Endothelial cell of umbilical vein (primary cell): ENCODE measurements at regions not wholly inside any gene's neighbourhood (a gene's known extent, or its start where the extent isn't known, plus 50 kb on each side); places are given as distances from the start of the nearest gene placed in this dataset.

Source experiments
- BruUV-seq: library from RNA; stranded (reverse); fragments of 400-500 nt; replicated peaks from 2 replicates; lab custom pipeline; 2021; lab: Mats Ljungman, UMichigan
- CTCF ChIA-PET: fragments of 300-600, 350-600 bp; sonication (Branson Sonifier 250); formaldehyde crosslinking; loops from one replicate; lab custom pipeline; 2021; ENCODE audit warnings: antibody characterized with exemption, inconsistent platforms; lab: Charles Lee
- POLR2A ChIA-PET: fragments of 300-600, 350-600 bp; sonication (Branson Sonifier 250); formaldehyde crosslinking; loops from one replicate; lab custom pipeline; 2021; ENCODE audit warnings: antibody characterized with exemption, inconsistent platforms; lab: Charles Lee
- DNase-seq: peaks from one replicate; pipeline ENCODE4 v3.0.0-alpha.2; 2011; ENCODE audit warnings: low read depth, low spot score
- FAIRE-seq: peaks from 2 replicates; lab custom pipeline; 2011; peaks lifted over from hg19 to GRCh38; lab: Jason Lieb, UNC
- H2AFZ ChIP-seq: 2 replicates; pipeline ENCODE4 v1.6.0; 2012; ENCODE audit warnings: low read depth, low read length, control low read depth, inconsistent platforms
- H3K27ac ChIP-seq: 2 replicates; pipeline ENCODE4 v1.5.1; 2011; ENCODE audit warnings: low read depth, mild to moderate bottlenecking, control low read depth, low read length, moderate library complexity; ENCODE audit not compliant: insufficient read depth
- H3K27me3 ChIP-seq, 2 experiments: 2 replicates each; pipeline versions ENCODE4 v1.6.0 to v1.6.1; 2011; ENCODE audit warnings: low read length in 2 of 2, mixed read lengths in 1 of 2; ENCODE audit not compliant: control insufficient read depth in 2 of 2, insufficient read depth in 2 of 2
- H3K36me3 ChIP-seq, 2 experiments: 2 replicates in 1 of 2; 3 replicates in 1 of 2; pipeline ENCODE4 v1.5.1; 2011; ENCODE audit warnings: low read length in 2 of 2, mild to moderate bottlenecking in 1 of 2, moderate library complexity in 1 of 2; ENCODE audit not compliant: control insufficient read depth in 2 of 2, insufficient read depth in 2 of 2; ENCODE audit errors: extremely low read depth in 1 of 2
- H3K4me1 ChIP-seq: 3 replicates; pipeline ENCODE4 v1.5.1; 2011; ENCODE audit warnings: mild to moderate bottlenecking, low read length; ENCODE audit not compliant: control insufficient read depth, insufficient read depth; ENCODE audit errors: extremely low read depth
- H3K4me2 ChIP-seq: 2 replicates; pipeline ENCODE4 v1.6.1; 2011; ENCODE audit warnings: low read length, control low read depth, mixed read lengths; ENCODE audit not compliant: insufficient read depth
- H3K4me3 ChIP-seq, 3 experiments: fragments of 200-600 bp in 1 of 3; sonication (generic), shearing (Covaris generic) in 1 of 3; replicated peaks in 1 of 3; 2 replicates each; pipeline ENCODE4 v1.5.1; 2011 to 2016; ENCODE audit warnings: control low read depth in 3 of 3, low read length in 3 of 3, mild to moderate bottlenecking in 2 of 3, inconsistent platforms in 1 of 3, low read depth in 1 of 3, moderate library complexity in 1 of 3; ENCODE audit not compliant: insufficient read depth in 1 of 3
- H3K79me2 ChIP-seq: 2 replicates; pipeline ENCODE4 v1.6.0; 2012; ENCODE audit warnings: low read length, inconsistent platforms; ENCODE audit not compliant: control insufficient read depth, insufficient read depth
- H3K9ac ChIP-seq: replicated peaks from 2 replicates; pipeline ENCODE3; 2011; ENCODE audit warnings: low read length, control low read depth; ENCODE audit not compliant: insufficient read depth; ENCODE audit errors: extremely low read depth
- H3K9me1 ChIP-seq: replicated peaks from 3 replicates; pipeline ENCODE4 v1.6.0; 2011; ENCODE audit warnings: mild to moderate bottlenecking, low read length; ENCODE audit not compliant: control insufficient read depth, insufficient read depth; ENCODE audit errors: extremely low read depth
- H3K9me3 ChIP-seq: replicated peaks from 2 replicates; pipeline ENCODE4 v1.5.1; 2012; ENCODE audit warnings: low read length, inconsistent platforms; ENCODE audit not compliant: control insufficient read depth, insufficient read depth
- H4K20me1 ChIP-seq: replicated peaks from 2 replicates; pipeline ENCODE3; 2011; ENCODE audit warnings: mild to moderate bottlenecking, low read length; ENCODE audit not compliant: control insufficient read depth, insufficient read depth; ENCODE audit errors: extremely low read depth
- EZH2 ChIP-seq: IDR thresholded peaks from 2 replicates; pipeline ENCODE4 v1.6.1; 2012; ENCODE audit warnings: borderline replicate concordance, low read depth, mild to moderate bottlenecking, moderate library complexity, low read length, inconsistent platforms; ENCODE audit not compliant: severe bottlenecking
- FOS ChIP-seq: IDR thresholded peaks from 2 replicates; pipeline ENCODE4 v1.6.1; 2011; ENCODE audit warnings: mild to moderate bottlenecking, low read length, moderate library complexity, borderline replicate concordance; ENCODE audit not compliant: insufficient read depth
- GATA2 ChIP-seq: IDR thresholded peaks from 2 replicates; pipeline ENCODE4 v1.7.0; 2011; ENCODE audit warnings: low read depth, mild to moderate bottlenecking, moderate library complexity, mixed read lengths, low read length; ENCODE audit not compliant: insufficient read length, insufficient read depth
- JUN ChIP-seq: IDR thresholded peaks from 2 replicates; pipeline ENCODE4 v1.6.1; 2011; ENCODE audit warnings: borderline replicate concordance, low read depth; ENCODE audit not compliant: insufficient read length, insufficient read depth
- MYC ChIP-seq: IDR thresholded peaks from one replicate; pipeline ENCODE4 v1.6.1; 2011; ENCODE audit warnings: mild to moderate bottlenecking, low read depth, low read length
- POLR2A ChIP-seq: IDR thresholded peaks from 2 replicates; pipeline ENCODE4 v1.6.1; 2012; ENCODE audit warnings: low read depth, mild to moderate bottlenecking, control low read depth, low read length
- POLR2AphosphoS5 ChIP-seq: IDR thresholded peaks from 2 replicates; pipeline ENCODE4 v1.6.1; 2012; ENCODE audit warnings: low read depth, mild to moderate bottlenecking, control low read depth, low read length, moderate library complexity; ENCODE audit not compliant: insufficient read depth
- dilution Hi-C: fragments of 300-500 bp; cut with MboI; formaldehyde crosslinking; loops from one replicate; pipeline ENCODE4 v1.15.0; 2019; ENCODE audit warnings: low sequenced_read_pairs; ENCODE audit not compliant: extremely low pct_ligation_motif_present
- intact Hi-C: fragments of 100-400 bp; cut with micrococcal nuclease; formaldehyde crosslinking; loops from one replicate; pipeline ENCODE4 v1.10.0; 2022
- TF ChIP-seq, protein P1 (sequence below), 2 donors: IDR thresholded peaks; 1 replicate in 1 of 2; 2 replicates in 1 of 2; pipeline ENCODE4 v1.5.1; 2011; ENCODE audit warnings: low read length in 2 of 2, mild to moderate bottlenecking in 2 of 2, moderate library complexity in 2 of 2, control low read depth in 1 of 2, inconsistent platforms in 1 of 2, low read depth in 1 of 2; ENCODE audit not compliant: insufficient read depth in 1 of 2; ENCODE audit errors: extremely low read depth in 1 of 2
- TF ChIP-seq, protein P2 (sequence below): IDR thresholded peaks from 2 replicates; pipeline ENCODE4 v1.6.1; 2011; ENCODE audit not compliant: insufficient read depth, insufficient read length

DNA sequence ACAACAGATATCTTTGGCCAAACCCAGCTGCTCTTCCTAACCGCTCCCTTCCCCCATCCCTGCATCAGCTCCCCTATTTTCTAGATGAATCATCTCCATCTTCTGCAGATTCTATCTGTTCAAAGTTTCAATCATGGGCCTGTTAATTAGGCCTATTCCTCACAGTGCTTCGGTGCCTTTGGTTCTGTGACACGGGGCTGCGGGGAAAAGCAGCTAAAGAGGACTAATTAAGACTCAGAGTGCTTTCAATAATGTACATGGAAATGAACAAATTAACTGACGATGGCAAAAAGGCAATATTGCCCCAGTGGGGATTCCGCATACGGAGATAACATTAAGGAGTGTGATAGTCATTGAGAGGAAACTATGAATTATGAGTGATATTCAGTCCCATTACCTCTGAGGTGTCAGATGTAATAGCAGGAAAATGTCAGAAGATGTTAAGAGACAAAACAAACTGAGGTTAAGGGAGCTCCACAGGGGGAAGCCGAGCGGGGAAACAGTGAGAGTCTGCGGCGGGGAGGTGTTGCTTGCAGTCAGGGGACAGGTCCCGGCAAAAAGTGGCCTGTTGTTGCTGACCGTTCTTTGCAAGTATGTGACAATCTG lies 716.9 kb downstream of the TYW1 start:
- Histone ChIP-seq H3K4me1 (no peaks in the 10 kb centered on the region), H3K4me3 (no peak overlapping the region), H2AFZ (no peak overlapping the region), H3K9ac (no peak overlapping the region), H3K36me3 (no peaks in the 10 kb centered on the region), H3K79me2 (no peaks in the 10 kb centered on the region), H3K9me1 (no peaks in the 10 kb centered on the region), H3K4me2 (no peak overlapping the region), H3K27me3 (no peaks in the 10 kb centered on the region), H3K9me3 (peaks cover 9% of the 10 kb centered on the region), H3K27ac (no peak overlapping the region), H4K20me1 (no peaks in the 10 kb centered on the region)
- POLR2A ChIA-PET: no interaction called here
- CTCF ChIA-PET: no interaction called here
- intact Hi-C loops: no loop called here
- dilution Hi-C loops: no loop called here
- TF ChIP-seq, protein P1, sequence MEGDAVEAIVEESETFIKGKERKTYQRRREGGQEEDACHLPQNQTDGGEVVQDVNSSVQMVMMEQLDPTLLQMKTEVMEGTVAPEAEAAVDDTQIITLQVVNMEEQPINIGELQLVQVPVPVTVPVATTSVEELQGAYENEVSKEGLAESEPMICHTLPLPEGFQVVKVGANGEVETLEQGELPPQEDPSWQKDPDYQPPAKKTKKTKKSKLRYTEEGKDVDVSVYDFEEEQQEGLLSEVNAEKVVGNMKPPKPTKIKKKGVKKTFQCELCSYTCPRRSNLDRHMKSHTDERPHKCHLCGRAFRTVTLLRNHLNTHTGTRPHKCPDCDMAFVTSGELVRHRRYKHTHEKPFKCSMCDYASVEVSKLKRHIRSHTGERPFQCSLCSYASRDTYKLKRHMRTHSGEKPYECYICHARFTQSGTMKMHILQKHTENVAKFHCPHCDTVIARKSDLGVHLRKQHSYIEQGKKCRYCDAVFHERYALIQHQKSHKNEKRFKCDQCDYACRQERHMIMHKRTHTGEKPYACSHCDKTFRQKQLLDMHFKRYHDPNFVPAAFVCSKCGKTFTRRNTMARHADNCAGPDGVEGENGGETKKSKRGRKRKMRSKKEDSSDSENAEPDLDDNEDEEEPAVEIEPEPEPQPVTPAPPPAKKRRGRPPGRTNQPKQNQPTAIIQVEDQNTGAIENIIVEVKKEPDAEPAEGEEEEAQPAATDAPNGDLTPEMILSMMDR (IDR thresholded peaks at IDR 0.05; ENCODE audit: extremely low read depth in 1 of 2, insufficient read depth in 1 of 2, low read depth in 1 of 2, low read length in 2 of 2): no peak
- TF ChIP-seq GATA2: no peak
- no peak for TF ChIP-seq POLR2A
- TF ChIP-seq POLR2AphosphoS5: no peak
- TF ChIP-seq, protein P2, sequence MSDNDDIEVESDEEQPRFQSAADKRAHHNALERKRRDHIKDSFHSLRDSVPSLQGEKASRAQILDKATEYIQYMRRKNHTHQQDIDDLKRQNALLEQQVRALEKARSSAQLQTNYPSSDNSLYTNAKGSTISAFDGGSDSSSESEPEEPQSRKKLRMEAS: no peak
- TF ChIP-seq JUN: no peak
- TF ChIP-seq EZH2: no peak
- TF ChIP-seq MYC: no peak
- TF ChIP-seq FOS: no peak
- FAIRE-seq: no peak
- BruUV-seq: no TSS peak
- no peak for DNase-seq
